ENCODE measurements at regions not wholly inside any gene's neighbourhood (a gene's known extent, or its start where the extent isn't known, plus 50 kb on each side); places are given as distances from the start of the nearest gene placed in this dataset.

GRCh38 chr2:62372824-62373223, 133.2 kb downstream of the TMEM17 start:
- TF ChIP-seq EZH2phosphoT487 (IDR thresholded peaks at IDR 0.05; ENCODE audit: borderline replicate concordance) (no peak), CTCF (conservative IDR thresholded peaks at IDR 0.05; ENCODE audit: low read length) (no peak)

All from Loucy (cell line).